HG03135 (cell line): ENCODE measurements at regions not wholly inside any gene's neighbourhood (a gene's known extent, or its start where the extent isn't known, plus 50 kb on each side); places are given as distances from the start of the nearest gene placed in this dataset.

Source experiments
- ATAC-seq: cut with Tn5 transposase; IDR thresholded peaks from one replicate; pipeline ENCODE4 v1.9.1; 2021; ENCODE audit warnings: mild to moderate bottlenecking, moderate library complexity; ENCODE audit not compliant: unreplicated experiment

DNA sequence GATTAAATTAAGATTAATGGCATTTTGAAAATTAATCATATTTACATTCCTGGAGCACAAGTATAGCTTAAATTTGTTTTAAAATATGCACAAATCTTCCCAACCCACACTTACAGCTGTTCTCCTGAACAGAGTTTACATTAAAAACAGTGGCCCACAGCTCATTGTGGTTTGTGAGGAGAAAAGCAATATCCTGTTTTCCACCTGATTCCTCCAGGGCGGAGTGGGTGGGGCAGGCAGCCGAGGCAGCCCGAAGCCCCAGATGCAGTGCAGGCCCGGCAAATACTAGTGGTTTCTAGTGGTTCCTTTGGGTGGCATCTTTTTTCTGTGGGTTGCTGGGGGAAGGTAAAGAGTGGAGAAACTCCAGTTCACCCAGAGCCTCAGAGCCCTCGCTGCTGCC, 280.8 kb downstream of the ARHGAP12 start:
- ATAC-seq, result no peak

DNA sequence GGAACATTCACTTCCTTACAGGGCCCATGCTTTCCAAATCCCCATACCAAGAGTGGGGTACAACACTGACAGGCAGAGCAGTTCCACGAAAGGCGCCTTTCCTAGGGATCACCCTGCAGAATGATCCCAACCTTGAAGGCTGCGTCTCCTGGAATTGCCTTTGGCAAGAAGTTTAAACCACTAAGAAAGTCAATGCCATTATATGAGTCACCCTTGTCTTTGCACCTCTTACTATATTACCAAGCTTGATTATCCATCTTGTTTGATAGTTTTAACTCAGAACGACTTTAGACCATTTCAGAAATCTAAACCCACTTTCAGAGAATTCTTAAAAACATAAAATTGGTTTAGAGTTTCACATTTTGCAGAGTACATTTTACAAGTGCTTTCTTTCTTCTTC, 282.1 kb downstream of the ARHGAP12 start:
- no peak for ATAC-seq

DNA sequence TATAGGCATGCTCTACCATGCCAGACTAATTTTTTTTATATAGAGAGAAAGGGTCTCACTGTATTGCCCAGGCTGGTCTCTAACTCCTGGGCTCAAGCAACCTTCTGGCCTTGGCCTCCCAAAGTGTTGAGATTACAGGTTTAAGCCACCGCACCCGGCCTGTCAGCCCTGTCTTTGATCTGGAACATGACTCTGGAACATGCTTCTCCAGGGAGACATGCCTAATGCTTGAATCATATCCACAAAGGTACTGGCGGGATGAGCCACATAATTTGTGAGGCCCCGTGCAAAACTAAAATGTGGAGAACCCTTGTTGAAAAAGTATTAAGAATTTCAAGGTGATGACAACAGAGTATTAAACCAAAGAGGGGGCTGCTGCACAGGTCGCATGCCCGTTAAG, 282.8 kb downstream of the ARHGAP12 start:
- ATAC-seq, result no peak

DNA sequence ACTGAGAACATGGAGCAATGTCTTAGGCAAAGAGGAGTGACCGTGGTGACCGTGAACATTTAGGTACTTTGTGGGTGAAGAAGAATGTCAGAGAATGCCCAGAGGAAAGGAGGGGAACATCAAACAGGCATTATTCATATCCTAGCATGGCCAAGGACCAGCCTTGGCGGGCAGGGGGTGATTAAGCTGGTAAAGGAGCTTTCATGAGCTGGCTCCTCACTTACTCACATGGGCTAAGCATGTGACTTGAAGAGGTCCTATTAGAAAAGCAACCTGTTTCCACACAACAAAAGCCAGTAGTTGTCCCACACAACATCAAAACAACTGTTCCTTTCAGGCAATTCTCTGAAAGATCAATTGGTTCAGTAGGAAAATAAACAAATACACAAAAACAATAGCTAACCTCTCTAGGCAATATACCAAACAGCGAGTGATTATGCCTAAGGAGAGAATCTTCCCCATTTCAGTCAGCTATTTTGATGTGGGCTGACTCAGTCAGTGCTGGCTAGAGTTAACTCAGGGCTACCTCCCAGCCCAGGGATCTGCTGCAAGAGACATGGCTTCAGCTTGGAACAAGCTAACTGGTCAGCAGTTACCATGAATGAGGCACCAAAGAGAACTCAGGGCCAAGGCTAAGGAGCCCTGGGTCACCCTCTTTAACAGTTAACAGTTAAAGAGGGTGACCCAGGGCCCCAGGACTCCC, 283.5 kb downstream of the ARHGAP12 start:
- no peak for ATAC-seq

DNA sequence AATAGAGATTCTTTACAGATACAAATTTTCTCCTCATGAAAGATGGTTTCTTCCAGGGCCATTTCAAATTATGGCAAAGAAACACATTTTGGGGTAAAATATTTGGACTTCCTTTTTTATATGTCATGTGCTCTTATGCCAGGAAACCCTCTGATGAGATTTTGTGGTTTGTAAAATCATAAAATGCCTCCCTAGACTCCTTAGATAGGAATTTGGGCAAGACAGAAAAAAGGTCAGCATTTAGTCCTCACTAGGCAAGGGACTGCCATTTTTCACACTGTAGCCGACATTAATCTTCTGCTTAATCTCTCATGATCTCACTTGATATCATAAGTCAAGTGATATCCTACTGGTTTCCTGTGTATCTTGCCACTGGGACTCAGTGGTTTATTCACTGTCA, 286.4 kb downstream of the ARHGAP12 start:
- no peak for ATAC-seq

DNA sequence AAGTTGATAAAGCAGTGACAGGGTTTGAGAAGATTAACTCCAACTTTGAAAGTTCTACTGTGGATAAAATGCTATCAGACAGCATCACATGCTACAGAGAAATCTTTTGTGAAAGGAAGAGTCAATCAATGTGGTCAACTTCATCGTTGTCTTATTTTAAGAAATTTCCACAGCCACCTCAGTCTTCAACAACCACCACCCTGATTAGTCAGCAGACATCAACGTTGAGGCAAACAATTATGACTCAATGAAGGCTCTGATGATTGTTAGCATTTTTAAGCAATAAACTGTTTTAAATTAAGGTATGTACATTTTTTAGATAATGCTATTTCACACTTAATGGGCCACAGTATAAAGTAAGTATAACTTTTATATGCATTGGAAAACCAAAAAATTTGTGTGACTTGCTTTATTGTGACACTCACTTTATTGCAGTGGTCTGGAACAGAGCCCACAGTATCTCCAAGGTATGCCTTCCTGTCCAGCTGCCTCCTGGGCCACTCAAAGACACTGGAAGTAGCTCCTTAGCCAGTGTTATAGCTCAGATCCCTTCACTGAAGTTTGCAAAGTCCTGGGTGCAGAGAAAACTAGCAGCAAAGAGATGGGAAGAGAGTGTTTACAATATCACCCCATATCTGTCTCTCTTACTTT, 293.1 kb downstream of the ARHGAP12 start:
- no peak for ATAC-seq

DNA sequence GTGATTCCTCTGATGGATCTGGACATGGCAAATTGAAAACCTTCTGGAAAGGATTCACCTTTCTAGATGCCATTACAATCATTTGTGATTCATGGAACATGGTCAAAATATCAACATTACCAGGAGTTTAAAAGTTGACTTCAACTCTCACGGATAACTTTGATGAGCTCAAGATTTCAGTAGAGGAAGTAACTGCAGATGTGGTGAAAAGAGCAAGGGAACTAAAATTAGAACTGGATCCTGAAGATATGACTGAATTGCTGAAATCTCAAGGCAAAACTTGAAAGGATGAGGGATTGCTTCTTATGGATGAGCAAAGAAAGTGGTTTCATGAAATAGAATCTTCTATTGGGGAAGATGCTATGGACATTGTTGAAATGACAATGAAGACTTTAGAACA, 293.6 kb downstream of the ARHGAP12 start:
- ATAC-seq, result no peak

DNA sequence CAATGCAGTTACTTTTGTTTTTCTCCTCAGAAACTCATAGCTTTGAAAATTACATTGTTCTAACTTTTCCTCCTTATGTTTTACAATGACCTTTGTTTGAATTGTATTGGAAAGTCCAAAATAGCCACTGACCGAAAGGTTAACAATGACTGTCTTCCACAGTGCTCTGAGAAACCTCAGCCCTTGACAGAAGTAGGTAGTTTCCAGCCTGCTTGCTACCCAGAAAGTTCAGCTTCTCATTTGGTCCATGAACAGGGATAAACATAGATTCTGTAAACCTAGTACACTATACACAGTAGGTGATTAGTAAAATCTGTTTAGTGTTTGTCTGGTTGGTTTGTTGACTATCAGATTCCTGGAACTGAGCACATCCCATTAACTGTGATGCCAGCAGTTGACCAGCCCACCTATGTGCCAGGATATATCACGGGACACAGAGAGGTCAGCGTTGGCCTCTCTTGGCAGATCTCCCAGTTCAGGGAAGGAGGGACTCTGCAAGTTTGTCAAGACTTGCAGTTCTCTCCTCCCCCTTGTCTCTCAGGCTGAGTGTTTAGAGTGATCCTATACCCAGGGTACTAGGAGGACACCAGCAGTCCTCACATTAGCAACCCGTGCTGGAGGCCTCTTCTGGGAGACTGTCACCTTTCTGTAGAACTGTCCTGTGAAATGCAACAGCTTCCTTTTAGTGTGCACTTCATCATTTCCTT, 297.6 kb downstream of the ARHGAP12 start:
- no peak for ATAC-seq

DNA sequence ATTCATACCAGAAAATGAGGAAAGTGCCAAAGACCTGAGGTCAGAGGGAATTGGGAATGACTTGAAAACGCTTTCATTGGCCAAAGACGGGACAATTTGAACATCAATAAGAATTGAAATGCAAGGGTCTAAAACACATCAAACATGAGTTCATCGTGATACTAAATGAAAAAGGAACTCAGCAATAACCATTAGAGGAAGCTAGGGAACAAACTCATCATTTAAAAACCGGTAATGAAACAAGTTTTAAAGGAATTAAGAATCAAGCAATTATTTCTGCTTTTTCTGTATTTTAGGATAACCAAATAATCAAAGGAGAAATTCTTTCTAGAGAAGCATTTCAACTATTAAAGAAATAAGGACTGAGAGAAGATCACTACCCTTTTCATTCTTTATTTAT, 303.1 kb downstream of the ARHGAP12 start:
- ATAC-seq, result no peak

DNA sequence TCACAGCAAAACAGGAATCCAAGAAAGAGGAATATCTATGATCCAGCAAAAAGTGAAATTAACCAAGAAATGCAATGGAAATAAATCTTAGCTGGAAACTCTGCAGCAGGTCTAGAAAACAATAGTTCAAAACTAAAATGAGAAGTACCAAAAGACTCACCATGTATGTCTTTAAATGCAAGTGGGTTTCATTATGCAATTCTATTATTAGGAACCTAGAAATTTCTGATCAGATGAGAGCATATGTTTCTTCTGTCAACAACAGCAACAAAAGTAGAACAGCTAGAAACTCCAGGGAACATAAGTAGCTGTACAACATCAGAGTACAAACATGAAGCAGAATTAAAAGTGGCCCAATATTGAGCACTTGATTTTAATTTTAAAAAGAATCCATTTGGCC, 304.0 kb downstream of the ARHGAP12 start:
- no peak for ATAC-seq

DNA sequence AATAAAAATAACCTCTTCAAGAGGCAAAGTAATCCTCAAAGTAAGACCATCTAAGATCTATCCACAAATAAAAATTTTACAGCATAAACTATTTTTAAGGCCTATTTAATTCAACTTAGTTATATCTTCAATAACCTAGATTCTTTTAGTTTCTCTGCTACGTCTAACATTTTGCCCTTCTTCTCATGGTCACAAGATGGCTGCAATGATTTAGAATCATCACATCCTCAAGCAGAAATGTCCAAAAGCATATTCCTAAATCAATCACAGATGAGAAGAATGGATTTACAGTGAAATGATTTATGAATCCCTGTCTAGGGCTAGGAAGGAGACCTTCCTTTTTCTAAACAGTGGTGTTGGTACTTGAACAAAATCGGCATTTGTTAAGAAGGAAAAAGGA, 304.7 kb downstream of the ARHGAP12 start:
- no peak for ATAC-seq

DNA sequence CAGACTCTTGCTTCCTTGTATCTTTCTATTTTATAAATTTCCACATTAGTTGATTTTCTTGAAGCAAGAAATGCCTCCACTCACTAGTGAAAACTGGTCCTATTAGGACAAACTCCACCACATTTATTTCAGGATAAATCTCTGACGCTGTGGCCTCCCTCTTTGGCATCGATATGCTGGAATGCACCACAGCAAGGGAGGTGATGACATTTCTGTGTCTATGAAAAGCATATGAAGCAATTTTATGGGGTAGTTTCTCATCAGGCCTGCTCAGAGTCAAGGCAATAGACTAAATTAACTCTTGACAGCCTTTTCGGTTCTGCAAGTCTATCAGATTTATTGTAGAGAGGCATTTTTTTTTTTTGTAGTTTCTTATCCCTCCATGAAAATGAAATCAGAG, 304.4 kb downstream of the ZEB1 start:
- no peak for ATAC-seq

DNA sequence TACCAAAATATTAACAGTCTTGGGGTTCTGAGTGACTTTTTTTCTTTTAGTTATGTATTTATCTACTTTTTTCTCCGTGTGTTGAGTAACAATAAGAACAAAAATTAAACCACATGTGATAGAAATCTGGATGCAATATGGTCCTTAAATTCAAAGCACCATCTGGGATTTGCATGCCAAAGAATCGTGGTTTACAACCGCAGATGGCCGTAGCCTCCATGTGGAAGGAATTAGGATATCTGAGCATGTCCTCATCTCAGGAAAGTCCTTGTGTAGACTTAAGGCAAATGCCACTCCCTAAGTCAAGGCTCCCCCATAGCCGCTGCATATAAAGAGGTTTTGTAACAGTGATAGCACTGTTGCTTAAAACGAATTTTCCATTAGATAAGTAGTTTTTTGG, 304.0 kb downstream of the ZEB1 start:
- no peak for ATAC-seq

DNA sequence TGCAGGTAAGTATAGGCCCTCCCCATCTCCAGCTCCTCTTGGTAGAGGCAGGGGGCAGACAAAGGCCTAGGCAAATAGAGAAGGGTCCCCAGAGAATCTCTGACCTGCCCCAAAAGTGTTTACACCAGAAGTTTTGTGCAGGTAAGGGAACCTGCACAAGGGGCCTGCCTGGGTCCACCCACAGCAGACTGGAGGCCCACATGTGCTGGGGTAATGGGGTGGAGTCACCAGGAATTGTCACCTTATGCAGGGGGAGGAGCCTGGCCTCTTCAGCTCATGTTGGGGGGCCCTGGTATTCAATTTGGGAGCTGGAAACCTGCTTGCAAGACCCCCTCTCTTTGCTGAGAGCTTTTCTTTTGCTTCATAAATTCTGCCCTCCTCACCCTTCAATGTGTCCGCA, 302.7 kb downstream of the ZEB1 start:
- ATAC-seq, result no peak

DNA sequence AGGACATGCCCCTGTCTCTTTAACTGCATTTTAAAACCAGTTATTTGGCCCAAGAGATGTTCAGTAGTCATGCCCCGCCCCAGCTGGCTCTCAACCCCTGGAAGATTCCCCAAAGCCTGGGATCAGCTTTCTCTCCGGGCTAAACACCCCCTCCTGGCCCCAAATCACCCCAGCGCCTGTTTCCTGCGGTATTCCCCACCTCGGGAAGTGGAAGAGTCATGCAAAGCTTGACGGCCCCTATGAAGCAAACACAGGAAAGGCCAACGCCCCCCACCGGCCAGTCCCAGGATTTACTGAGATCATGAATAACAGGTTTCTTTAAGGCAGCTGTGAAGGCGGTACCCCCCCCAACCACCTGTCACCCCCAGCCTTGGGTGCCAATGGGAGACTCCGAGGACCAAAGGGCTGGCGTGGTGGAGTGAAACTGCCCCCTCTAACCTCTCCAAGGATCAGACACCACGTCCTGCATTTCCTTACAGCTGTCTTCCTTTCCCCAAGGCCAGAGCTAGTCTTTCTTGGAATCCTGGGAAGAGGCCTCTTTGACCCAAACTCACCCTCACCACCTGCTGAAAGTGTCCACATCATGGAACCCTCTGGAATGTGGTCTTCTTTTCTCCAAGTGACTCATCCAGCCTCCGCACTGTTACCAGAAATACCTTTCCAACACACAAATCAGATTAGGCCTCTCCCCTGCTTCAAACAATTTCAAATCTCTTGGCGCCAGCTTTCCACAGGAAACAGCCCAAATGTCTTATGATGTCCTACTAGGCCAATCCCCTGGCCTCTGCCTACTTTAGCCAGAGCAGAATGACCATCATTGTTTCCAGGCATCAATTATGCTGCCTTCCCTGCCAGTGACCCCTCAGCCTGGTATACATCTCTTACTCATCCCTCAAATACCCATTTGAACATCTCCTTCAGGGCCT, 301.5 kb downstream of the ZEB1 start:
- no peak for ATAC-seq

DNA sequence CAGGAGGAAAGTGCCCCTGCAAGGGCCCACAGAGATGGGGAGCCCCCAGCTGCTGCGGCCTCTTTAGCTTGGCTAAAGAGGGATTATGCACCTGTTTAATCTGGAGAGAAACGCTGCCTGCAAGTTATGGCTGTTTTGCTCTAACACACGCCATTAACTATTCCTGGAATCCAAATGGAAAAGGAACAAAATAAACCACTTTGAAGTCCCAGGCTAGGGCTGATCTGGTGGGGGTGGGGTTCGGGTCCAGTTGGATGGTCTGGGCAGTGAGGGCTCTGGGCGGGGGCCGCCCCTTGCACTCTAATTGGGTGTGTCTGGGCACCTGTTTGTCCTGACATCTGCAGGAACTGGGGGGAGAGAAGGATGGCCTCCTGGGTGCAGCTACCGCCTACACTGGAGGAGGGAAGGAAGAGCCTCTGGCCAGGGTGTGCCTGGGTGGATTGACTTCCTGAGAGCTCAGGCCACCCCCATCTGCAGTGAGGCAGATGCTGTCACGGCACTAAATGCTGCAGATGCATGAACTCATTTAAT, 300.6 kb downstream of the ZEB1 start:
- ATAC-seq, result no peak

DNA sequence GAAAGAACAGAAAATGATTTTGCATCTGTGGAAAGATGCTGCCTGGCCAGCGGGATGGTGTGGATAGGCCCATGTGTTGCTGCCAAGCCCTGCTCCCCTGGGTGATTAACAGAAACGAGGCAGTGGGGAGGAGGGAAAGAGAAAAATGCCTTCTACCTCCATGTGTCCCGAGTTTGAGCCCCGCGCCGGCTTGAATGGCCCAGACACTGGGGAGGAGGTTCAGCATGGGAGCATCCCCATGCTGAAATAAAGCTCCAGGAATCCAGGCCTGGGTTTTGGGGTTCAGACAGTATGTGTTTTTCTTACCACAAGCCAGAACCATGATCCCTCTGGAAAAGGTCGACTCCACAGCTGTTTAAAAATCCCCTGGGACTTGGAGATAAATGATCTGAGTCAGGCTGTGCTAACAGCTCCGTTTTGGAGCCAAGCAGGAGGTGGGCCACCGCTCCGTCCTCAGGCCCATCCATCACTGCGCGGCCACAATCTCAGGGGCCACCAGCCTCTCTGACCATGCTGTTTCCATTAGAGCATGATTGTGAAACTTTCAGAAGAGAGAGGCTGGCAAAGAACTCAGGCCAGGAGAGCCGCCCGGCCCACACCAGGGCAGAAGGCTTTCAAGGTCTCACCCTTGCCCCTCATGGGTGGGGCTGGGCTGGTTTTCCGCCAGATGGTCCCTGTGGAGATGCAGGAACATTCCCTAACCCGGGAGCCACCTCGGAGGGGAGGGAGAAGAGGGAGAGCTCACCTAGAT, 299.7 kb downstream of the ZEB1 start:
- no peak for ATAC-seq

DNA sequence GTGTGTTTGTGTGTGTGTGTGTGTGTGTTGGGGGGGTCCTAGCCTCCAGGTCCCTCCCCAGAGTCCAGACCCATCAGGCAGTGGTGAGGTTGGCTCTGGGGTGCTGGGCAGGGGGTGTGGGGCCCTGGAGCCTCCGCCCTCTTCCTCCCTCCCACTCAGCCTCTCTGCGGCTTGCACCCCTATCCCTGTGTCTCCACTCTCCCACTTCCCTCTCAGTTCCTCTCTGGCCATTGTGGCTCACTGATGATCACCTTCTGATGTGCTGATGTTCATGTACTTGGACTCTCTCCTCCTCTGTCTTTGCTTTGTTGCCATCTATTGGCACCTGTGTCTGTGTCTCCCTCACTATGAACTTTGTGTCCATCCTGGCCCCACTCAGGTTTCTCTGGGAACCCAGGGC, 298.7 kb downstream of the ZEB1 start:
- ATAC-seq, result no peak

DNA sequence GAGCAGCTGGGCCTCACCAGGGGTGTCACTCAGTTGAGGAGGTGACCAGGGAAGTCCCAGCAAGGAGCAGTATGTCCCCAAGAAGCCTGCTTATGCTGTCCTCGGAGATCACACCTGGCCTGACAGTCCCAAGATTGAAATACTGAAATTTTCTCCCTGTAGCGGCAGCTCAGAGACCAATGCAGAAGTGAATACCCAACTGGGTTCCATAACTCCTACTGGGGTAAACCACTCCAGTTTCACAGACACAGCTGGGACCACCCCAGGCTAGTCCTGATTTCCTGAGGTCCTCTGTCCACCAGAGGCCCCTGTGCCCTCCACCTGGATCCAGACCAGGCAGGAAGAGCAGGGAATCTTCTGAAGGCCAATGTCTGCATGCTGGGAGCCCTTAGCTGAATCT, 298.1 kb downstream of the ZEB1 start:
- no peak for ATAC-seq

DNA sequence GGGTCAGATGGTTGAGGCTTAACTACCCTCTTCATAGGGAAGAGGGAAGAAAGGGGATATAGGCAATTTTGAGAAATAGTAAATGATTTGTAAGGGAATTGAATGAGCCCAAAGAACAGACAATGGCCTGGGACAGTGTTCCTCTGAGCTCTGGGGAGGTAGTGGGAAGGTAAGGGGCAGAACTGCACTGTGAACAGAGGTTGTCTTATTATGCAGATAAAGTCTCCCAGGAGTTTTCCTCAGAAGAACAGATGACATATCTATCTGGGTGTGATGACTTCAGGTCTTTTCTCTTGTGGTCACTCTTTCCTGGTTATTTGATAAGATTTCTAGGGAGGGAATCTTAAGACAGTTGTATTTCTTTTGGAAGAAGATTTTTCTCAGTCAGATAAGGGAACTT, 296.1 kb downstream of the ZEB1 start:
- no peak for ATAC-seq
